IMR-90 (cell line): ENCODE measurements at regions not wholly inside any gene's neighbourhood (a gene's known extent, or its start where the extent isn't known, plus 50 kb on each side); places are given as distances from the start of the nearest gene placed in this dataset.

Experiments
- ATAC-seq: fragments of 200-7000 bp; cut with Tn5 transposase; 2 replicates; pipeline ENCODE4 v1.9.1; 2020; ENCODE audit warnings: low read depth, mild to moderate bottlenecking, moderate library complexity
- BruUV-seq: library from RNA; stranded (reverse); fragments of 400-500 nt; replicated peaks from 2 replicates; lab custom pipeline; 2021; lab: Mats Ljungman, UMichigan
- CTCF ChIA-PET: fragments of 300-600 bp; formaldehyde crosslinking; extraction: SDS; loops from one replicate; lab custom pipeline; 2021; ENCODE audit warnings: antibody characterized with exemption; lab: Yijun Ruan, JAX
- POLR2A ChIA-PET: fragments of 300-600 bp; sonication (Branson Sonifier 250); formaldehyde crosslinking; loops from one replicate; lab custom pipeline; 2022; ENCODE audit warnings: antibody characterized with exemption; ENCODE audit not compliant: unreplicated experiment; lab: Charles Lee
- DNase-seq: peaks from one replicate; pipeline ENCODE4 v3.0.0; 2013
- H2AFZ ChIP-seq: replicated peaks from 2 replicates; pipeline ENCODE3; 2013; ENCODE audit warnings: low read length, mild to moderate bottlenecking; ENCODE audit not compliant: poor library complexity
- H2AK5ac ChIP-seq: 2 replicates; pipeline ENCODE4 v1.6.1; 2013; ENCODE audit warnings: low read depth, low read length, inconsistent platforms
- H2AK9ac ChIP-seq: replicated peaks from 2 replicates; pipeline ENCODE3; 2013; ENCODE audit warnings: mild to moderate bottlenecking, low read depth, low read length, moderate library complexity; ENCODE audit not compliant: poor library complexity
- H2BK120ac ChIP-seq: 2 replicates; pipeline ENCODE4 v1.6.1; 2013; ENCODE audit warnings: low read depth, low read length, inconsistent platforms
- H2BK15ac ChIP-seq: 3 replicates; pipeline ENCODE4 v1.6.1; 2013; ENCODE audit warnings: low read depth, low read length, inconsistent platforms
- H2BK20ac ChIP-seq: 2 replicates; pipeline ENCODE4 v1.6.1; 2013; ENCODE audit warnings: low read depth, mild to moderate bottlenecking, inconsistent platforms, low read length, moderate library complexity
- H2BK5ac ChIP-seq: 2 replicates; pipeline ENCODE4 v1.6.1; 2013; ENCODE audit warnings: mild to moderate bottlenecking, low read depth, low read length, inconsistent platforms; ENCODE audit not compliant: poor library complexity, severe bottlenecking
- H3K14ac ChIP-seq: replicated peaks from 2 replicates; pipeline ENCODE4 v1.6.1; 2013; ENCODE audit warnings: low read depth, low read length, inconsistent platforms
- H3K18ac ChIP-seq: 2 replicates; pipeline ENCODE4 v1.6.1; 2013; ENCODE audit warnings: low read depth, low read length, control low read depth
- H3K23ac ChIP-seq: 2 replicates; pipeline ENCODE4 v1.6.1; 2013; ENCODE audit warnings: low read depth, low read length, inconsistent platforms
- H3K27ac ChIP-seq: 2 replicates; pipeline ENCODE4 v1.5.1; 2013; ENCODE audit warnings: mild to moderate bottlenecking, control low read depth, low read length; ENCODE audit not compliant: insufficient read depth
- H3K27me3 ChIP-seq: 2 replicates; pipeline ENCODE4 v1.6.1; 2013; ENCODE audit warnings: low read length; ENCODE audit not compliant: control insufficient read depth, insufficient read depth
- H3K36me3 ChIP-seq: 2 replicates; pipeline ENCODE4 v1.6.1; 2013; ENCODE audit warnings: low read length, mixed read lengths; ENCODE audit not compliant: control insufficient read depth, insufficient read depth
- H3K4ac ChIP-seq: 2 replicates; pipeline ENCODE4 v1.6.1; 2013; ENCODE audit warnings: low read depth, low read length, inconsistent platforms
- H3K4me1 ChIP-seq: 2 replicates; pipeline ENCODE4 v1.6.1; 2013; ENCODE audit warnings: low read length, mixed read lengths; ENCODE audit not compliant: control insufficient read depth, insufficient read depth
- H3K4me2 ChIP-seq: 2 replicates; pipeline ENCODE4 v1.6.1; 2013; ENCODE audit warnings: low read depth, mild to moderate bottlenecking, control low read depth, low read length, moderate library complexity
- H3K4me3 ChIP-seq: 2 replicates; pipeline ENCODE4 v1.5.1; 2013; ENCODE audit warnings: low read depth, mild to moderate bottlenecking, control low read depth, low read length, moderate library complexity; ENCODE audit not compliant: insufficient read depth
- H3K56ac ChIP-seq: 2 replicates; pipeline ENCODE4 v1.6.1; 2013; ENCODE audit warnings: low read length, inconsistent platforms; ENCODE audit not compliant: insufficient read depth; ENCODE audit errors: extremely low read depth
- H3K79me1 ChIP-seq, 2 experiments: 2 replicates each; pipeline ENCODE4 v1.6.1; 2013; ENCODE audit warnings: low read length in 2 of 2, inconsistent platforms in 1 of 2, low read depth in 1 of 2
- H3K9ac ChIP-seq: 2 replicates; pipeline ENCODE4 v1.6.1; 2013; ENCODE audit warnings: low read depth, low read length, control low read depth
- H3K9me1 ChIP-seq: 2 replicates; pipeline ENCODE4 v1.6.1; 2013; ENCODE audit warnings: low read length, inconsistent platforms; ENCODE audit not compliant: insufficient read depth
- H3K9me3 ChIP-seq: 2 replicates; pipeline ENCODE4 v1.6.1; 2013; ENCODE audit warnings: low read length; ENCODE audit not compliant: control insufficient read depth, insufficient read depth
- H4K20me1 ChIP-seq: 2 replicates; pipeline ENCODE4 v1.6.1; 2013; ENCODE audit warnings: low read length, inconsistent platforms; ENCODE audit not compliant: insufficient read depth
- H4K5ac ChIP-seq: 2 replicates; pipeline ENCODE4 v1.6.1; 2013; ENCODE audit warnings: mild to moderate bottlenecking, low read depth, low read length, control low read depth
- H4K8ac ChIP-seq, 2 experiments: 2 replicates each; pipeline ENCODE4 v1.6.1; 2013; ENCODE audit warnings: low read depth in 2 of 2, low read length in 2 of 2, control low read depth in 1 of 2, inconsistent platforms in 1 of 2
- H4K91ac ChIP-seq: 2 replicates; pipeline ENCODE4 v1.6.1; 2013; ENCODE audit warnings: low read depth, low read length, inconsistent platforms; ENCODE audit not compliant: insufficient read depth
- FOS ChIP-seq: fragments of 150-350 bp; IDR thresholded peaks from 2 replicates; pipeline ENCODE4 v1.6.1; 2016; ENCODE audit warnings: low read depth, low read length
- NFE2L2 ChIP-seq: fragments of 150-350 bp; IDR thresholded peaks from 2 replicates; pipeline ENCODE4 v1.6.1; 2016; ENCODE audit warnings: low read depth, mild to moderate bottlenecking, low read length
- POLR2A ChIP-seq: IDR thresholded peaks from 2 replicates; pipeline ENCODE4 v1.6.1; 2012; ENCODE audit warnings: mild to moderate bottlenecking, low read depth, low read length
- SMC3 ChIP-seq: fragments of 150-350 bp; IDR thresholded peaks from 2 replicates; pipeline ENCODE4 v1.6.1; 2016; ENCODE audit warnings: low read depth, mild to moderate bottlenecking, antibody characterized with exemption, low read length, moderate library complexity
- WGBS, 2 experiments: methylation state at CpG; one replicate each; pipeline versions ENCODE4 v1.1.5 to v1.1.7; 2013; ENCODE audit warnings: missing lambda C conversion rate in 2 of 2; ENCODE audit not compliant: insufficient read length in 1 of 2; ENCODE audit errors: extremely low coverage in 2 of 2; 5-methylcytosine and 5-hydroxymethylcytosine counted together
- dilution Hi-C: fragments of 300-500 bp; cut with HindIII; formaldehyde crosslinking; loops from one replicate; pipeline ENCODE4 v1.14.3; 2018; ENCODE audit warnings: low sequenced_read_pairs; ENCODE audit not compliant: unreplicated experiment
- in situ Hi-C: fragments of 300-500 bp; cut with MboI; formaldehyde crosslinking; loops from 3 replicates; pipeline ENCODE4 v1.14.3; 2019; ENCODE audit warnings: low sequenced_read_pairs, inconsistent platforms, mixed read lengths
- intact Hi-C: fragments of 100-400 bp; cut with micrococcal nuclease; formaldehyde crosslinking; loops from 2 replicates; pipeline ENCODE4 v1.10.0; 2022
- TF ChIP-seq, protein P1 (sequence below): conservative IDR thresholded peaks from 2 replicates; pipeline ENCODE4 v1.5.1; 2012; ENCODE audit warnings: mild to moderate bottlenecking, low read depth, low read length, improper control_type of control experiment
- TF ChIP-seq, protein P2 (sequence below): fragments of 150-350 bp; IDR thresholded peaks from 2 replicates; pipeline ENCODE4 v1.6.1; 2016; ENCODE audit warnings: low read depth, mild to moderate bottlenecking, low read length, moderate library complexity, borderline replicate concordance

DNA sequence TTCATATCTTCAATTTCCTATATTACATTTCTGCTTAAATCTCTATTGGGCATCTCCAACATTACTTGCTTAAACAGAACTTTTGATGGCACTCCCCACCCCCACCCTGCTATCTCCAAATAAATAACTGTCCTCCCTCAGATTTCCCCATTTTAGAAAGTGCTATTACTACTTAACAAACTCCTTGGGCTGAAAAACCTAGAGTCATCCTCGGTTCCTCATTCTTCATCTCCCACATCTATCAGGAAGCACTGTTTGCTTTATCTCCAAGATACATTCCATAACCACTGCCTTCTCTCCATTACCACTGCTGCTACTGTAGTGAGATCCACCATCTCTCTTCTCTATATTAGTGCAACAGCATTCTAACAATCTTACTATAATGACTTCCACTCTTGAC lies 150.4 kb upstream of the CYRIA start:
- WGBS, 2 experiments: 14% methylated on average over 1 of the region's 1 CpG; no CpG with 5 or more reads in 1 of the 2 experiments
- no peak overlapping the region for H3K4ac ChIP-seq
- BruUV-seq: no TSS peak
- no peak overlapping the region for H2AFZ ChIP-seq
- no peak for ATAC-seq
- H3K9me3 ChIP-seq: no peaks in the 10 kb centered on the region
- no peaks in the 10 kb centered on the region for H3K27me3 ChIP-seq
- intact Hi-C loops: no loop called here
- H2BK5ac ChIP-seq: no peak overlapping the region
- ChIA-PET POLR2A (no interaction called here), CTCF (no interaction called here)
- no peaks in the 10 kb centered on the region for H3K79me1 ChIP-seq
- H2BK120ac ChIP-seq: no peak overlapping the region
- H4K8ac ChIP-seq: no peak overlapping the region
- DNase-seq: no peak
- H3K36me3 ChIP-seq: no peaks in the 10 kb centered on the region
- no peak overlapping the region for H3K4me2 ChIP-seq
- H4K5ac ChIP-seq: no peak overlapping the region
- no peak overlapping the region for H3K27ac ChIP-seq
- no peaks in the 10 kb centered on the region for H4K20me1 ChIP-seq
- no peaks in the 10 kb centered on the region for H3K9me1 ChIP-seq
- no peak overlapping the region for H2AK5ac ChIP-seq
- H3K4me3 ChIP-seq: no peak overlapping the region
- H4K91ac ChIP-seq: no peak overlapping the region
- no peak overlapping the region for H2AK9ac ChIP-seq
- no peak overlapping the region for H2BK15ac ChIP-seq
- no peaks in the 10 kb centered on the region for H3K4me1 ChIP-seq
- in situ Hi-C loops: no loop called here
- no peak overlapping the region for H3K56ac ChIP-seq
- H2BK20ac ChIP-seq: no peak overlapping the region
- TF ChIP-seq, protein P1, sequence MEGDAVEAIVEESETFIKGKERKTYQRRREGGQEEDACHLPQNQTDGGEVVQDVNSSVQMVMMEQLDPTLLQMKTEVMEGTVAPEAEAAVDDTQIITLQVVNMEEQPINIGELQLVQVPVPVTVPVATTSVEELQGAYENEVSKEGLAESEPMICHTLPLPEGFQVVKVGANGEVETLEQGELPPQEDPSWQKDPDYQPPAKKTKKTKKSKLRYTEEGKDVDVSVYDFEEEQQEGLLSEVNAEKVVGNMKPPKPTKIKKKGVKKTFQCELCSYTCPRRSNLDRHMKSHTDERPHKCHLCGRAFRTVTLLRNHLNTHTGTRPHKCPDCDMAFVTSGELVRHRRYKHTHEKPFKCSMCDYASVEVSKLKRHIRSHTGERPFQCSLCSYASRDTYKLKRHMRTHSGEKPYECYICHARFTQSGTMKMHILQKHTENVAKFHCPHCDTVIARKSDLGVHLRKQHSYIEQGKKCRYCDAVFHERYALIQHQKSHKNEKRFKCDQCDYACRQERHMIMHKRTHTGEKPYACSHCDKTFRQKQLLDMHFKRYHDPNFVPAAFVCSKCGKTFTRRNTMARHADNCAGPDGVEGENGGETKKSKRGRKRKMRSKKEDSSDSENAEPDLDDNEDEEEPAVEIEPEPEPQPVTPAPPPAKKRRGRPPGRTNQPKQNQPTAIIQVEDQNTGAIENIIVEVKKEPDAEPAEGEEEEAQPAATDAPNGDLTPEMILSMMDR: no peak
- TF ChIP-seq FOS: no peak
- TF ChIP-seq POLR2A: no peak
- TF ChIP-seq NFE2L2: no peak
- TF ChIP-seq, protein P2, sequence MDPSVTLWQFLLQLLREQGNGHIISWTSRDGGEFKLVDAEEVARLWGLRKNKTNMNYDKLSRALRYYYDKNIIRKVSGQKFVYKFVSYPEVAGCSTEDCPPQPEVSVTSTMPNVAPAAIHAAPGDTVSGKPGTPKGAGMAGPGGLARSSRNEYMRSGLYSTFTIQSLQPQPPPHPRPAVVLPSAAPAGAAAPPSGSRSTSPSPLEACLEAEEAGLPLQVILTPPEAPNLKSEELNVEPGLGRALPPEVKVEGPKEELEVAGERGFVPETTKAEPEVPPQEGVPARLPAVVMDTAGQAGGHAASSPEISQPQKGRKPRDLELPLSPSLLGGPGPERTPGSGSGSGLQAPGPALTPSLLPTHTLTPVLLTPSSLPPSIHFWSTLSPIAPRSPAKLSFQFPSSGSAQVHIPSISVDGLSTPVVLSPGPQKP: no peak
- TF ChIP-seq SMC3: no peak
- no peak overlapping the region for H3K23ac ChIP-seq
- dilution Hi-C loops: no loop called here
- no peak overlapping the region for H3K18ac ChIP-seq
- H3K9ac ChIP-seq: no peak overlapping the region
- H3K14ac ChIP-seq: no peak overlapping the region
